LNCaP clone FGC (cell line): ENCODE measurements at regions not wholly inside any gene's neighbourhood (a gene's known extent, or its start where the extent isn't known, plus 50 kb on each side); places are given as distances from the start of the nearest gene placed in this dataset.
"Not testable (repeated sequence)": the region's sequence is repeated elsewhere in the genome, so short reads cannot be mapped to it uniquely, and the experiment has no call there.

Experiments
- DNase-seq: peaks from one replicate; pipeline ENCODE4 v3.0.0-alpha.2; 2011; ENCODE audit warnings: low read depth
- H3K4me3 ChIP-seq: 2 replicates; pipeline ENCODE4 v1.5.1; 2011; ENCODE audit warnings: mild to moderate bottlenecking, low read depth, low read length, control low read depth
- CTCF ChIP-seq: IDR thresholded peaks from 2 replicates; pipeline ENCODE4 v1.5.1; 2012; ENCODE audit warnings: mild to moderate bottlenecking; ENCODE audit not compliant: control insufficient read depth, insufficient read depth; ENCODE audit errors: extremely low read depth

- H3K4me3 ChIP-seq, result no peak overlapping the region
- TF ChIP-seq CTCF, result no peak
- peak; percentile 94 for DNase-seq
Observed at GRCh38 chr13:99677116-99677951, 176.1 kb downstream of the TM9SF2 start.

- no peak for TF ChIP-seq CTCF
Observed at GRCh38 chr13:99671746-99672145, 170.5 kb downstream of the TM9SF2 start.

GRCh38 chr13:99669096-99669495, 167.8 kb downstream of the TM9SF2 start:
- DNase-seq, H3K4me3 ChIP-seq: not testable (repeated sequence)

More at GRCh38 chr13:99671746-99672145, 170.5 kb downstream of the TM9SF2 start:
- DNase-seq, result no peak
- no peak overlapping the region for H3K4me3 ChIP-seq

GRCh38 chr13:99666146-99666805, 165.0 kb downstream of the TM9SF2 start:
- H3K4me3 ChIP-seq, result no peak overlapping the region
- TF ChIP-seq CTCF, result no peak
- DNase-seq, result no peak

GRCh38 chr13:99665711-99666110, 164.4 kb downstream of the TM9SF2 start:
- DNase-seq, result no peak
- TF ChIP-seq CTCF, result no peak

GRCh38 chr13:99663908-99664307, 162.6 kb downstream of the TM9SF2 start:
- TF ChIP-seq CTCF, result no peak
- H3K4me3 ChIP-seq, result no peak overlapping the region
- DNase-seq, result no peak

More at GRCh38 chr13:99665711-99666110, 164.4 kb downstream of the TM9SF2 start:
- no peak overlapping the region for H3K4me3 ChIP-seq

- TF ChIP-seq CTCF, result no peak
- H3K4me3 ChIP-seq, result no peak overlapping the region
- DNase-seq, result no peak
Observed at GRCh38 chr13:99663185-99663825, 162.0 kb downstream of the TM9SF2 start.
